ENCODE measurements at regions not wholly inside any gene's neighbourhood (a gene's known extent, or its start where the extent isn't known, plus 50 kb on each side); places are given as distances from the start of the nearest gene placed in this dataset.

GRCh38 chr2:199136242-199136641, 321.5 kb downstream of the SATB2 start:
- DNase-seq (ENCODE audit: insufficient read length, low spot score), result no peak
- FAIRE-seq, result no peak

- DNase-seq (ENCODE audit: insufficient read length, low spot score), result no peak
- FAIRE-seq, result no peak
These were observed 325.9 kb downstream of the SATB2 start for GRCh38 chr2:199131876-199132275.

GRCh38 chr2:199131136-199131655, 326.5 kb downstream of the SATB2 start:
- DNase-seq (ENCODE audit: insufficient read length, low spot score) (no peak), FAIRE-seq (no peak)

GRCh38 chr2:199130501-199130900, 327.2 kb downstream of the SATB2 start:
- DNase-seq (ENCODE audit: insufficient read length, low spot score) (no peak), FAIRE-seq (no peak)

- DNase-seq (ENCODE audit: insufficient read length, low spot score), result no peak
These were observed 329.1 kb downstream of the SATB2 start for GRCh38 chr2:199128476-199129229.

GRCh38 chr2:199119796-199120195, 337.9 kb downstream of the SATB2 start:
- DNase-seq (ENCODE audit: insufficient read length, low spot score) (no peak), FAIRE-seq (no peak)

More at GRCh38 chr2:199128476-199129229, 329.1 kb downstream of the SATB2 start:
- no peak for FAIRE-seq

GRCh38 chr2:199118673-199119112, 339.0 kb downstream of the SATB2 start:
- no peak for DNase-seq (ENCODE audit: insufficient read length, low spot score)

GRCh38 chr2:199115169-199115568, 342.6 kb downstream of the SATB2 start:
- FAIRE-seq (no peak), DNase-seq (ENCODE audit: insufficient read length, low spot score) (no peak)

More at GRCh38 chr2:199118673-199119112, 339.0 kb downstream of the SATB2 start:
- no peak for FAIRE-seq

GRCh38 chr2:199113111-199113510, 344.6 kb downstream of the SATB2 start:
- DNase-seq (ENCODE audit: insufficient read length, low spot score), result no peak
- no peak for FAIRE-seq

- DNase-seq (ENCODE audit: insufficient read length, low spot score), result no peak
- FAIRE-seq, result no peak
These were observed 346.3 kb downstream of the SATB2 start for GRCh38 chr2:199111458-199111857.

GRCh38 chr2:199108056-199108455, 349.7 kb downstream of the SATB2 start:
- FAIRE-seq (no peak), DNase-seq (ENCODE audit: insufficient read length, low spot score) (no peak)

GRCh38 chr2:199105826-199106225, 351.9 kb downstream of the SATB2 start:
- no peak for FAIRE-seq
- DNase-seq (ENCODE audit: insufficient read length, low spot score), result no peak

- no peak for FAIRE-seq
- no peak for DNase-seq (ENCODE audit: insufficient read length, low spot score)
These were observed 356.3 kb downstream of the SATB2 start for GRCh38 chr2:199101487-199101886.

- no peak for DNase-seq (ENCODE audit: insufficient read length, low spot score)
- no peak for FAIRE-seq
These were observed 357.2 kb downstream of the SATB2 start for GRCh38 chr2:199100326-199101110.

GRCh38 chr2:199092419-199092818, 365.3 kb downstream of the SATB2 start:
- FAIRE-seq, result no peak
- no peak for DNase-seq (ENCODE audit: insufficient read length, low spot score)

- DNase-seq (ENCODE audit: insufficient read length, low spot score) (no peak), FAIRE-seq (no peak)
These were observed 372.5 kb downstream of the SATB2 start for GRCh38 chr2:199085261-199085660.

- DNase-seq (ENCODE audit: insufficient read length, low spot score) (no peak), FAIRE-seq (no peak)
These were observed 387.3 kb downstream of the SATB2 start for GRCh38 chr2:199070322-199070949.

GRCh38 chr2:199064201-199064600, 393.5 kb downstream of the SATB2 start:
- DNase-seq (ENCODE audit: insufficient read length, low spot score) (no peak), FAIRE-seq (no peak)

- DNase-seq (ENCODE audit: insufficient read length, low spot score), result no peak
- no peak for FAIRE-seq
These were observed 399.8 kb downstream of the SATB2 start for GRCh38 chr2:199057936-199058335.

GRCh38 chr2:199055336-199055735, 402.4 kb downstream of the SATB2 start:
- DNase-seq (ENCODE audit: insufficient read length, low spot score) (no peak), FAIRE-seq (no peak)
